Gastrocnemius medialis (tissue), 4 donors: ENCODE measurements at regions not wholly inside any gene's neighbourhood (a gene's known extent, or its start where the extent isn't known, plus 50 kb on each side); places are given as distances from the start of the nearest gene placed in this dataset.

Experiments
- POLR2A ChIP-seq, 2 donors: fragments of 450-650 bp; IDR thresholded peaks; one replicate each; pipeline ENCODE4 v1.6.1; 2017; ENCODE audit warnings: antibody characterized with exemption in 2 of 2, mild to moderate bottlenecking in 2 of 2, moderate library complexity in 2 of 2
- TF ChIP-seq, protein P1 (sequence below), 5 experiments: fragments of 450-650 bp in 3 of 5; fragments of 200-600 bp in 2 of 5; sonication (generic) in 2 of 5; IDR thresholded peaks in 4 of 5; conservative IDR thresholded peaks in 1 of 5; 1 replicate in 4 of 5; 2 replicates in 1 of 5; pipeline ENCODE4 v1.5.1; 2016 to 2019; ENCODE audit warnings: antibody characterized with exemption in 5 of 5, mild to moderate bottlenecking in 3 of 5, moderate library complexity in 3 of 5

DNA sequence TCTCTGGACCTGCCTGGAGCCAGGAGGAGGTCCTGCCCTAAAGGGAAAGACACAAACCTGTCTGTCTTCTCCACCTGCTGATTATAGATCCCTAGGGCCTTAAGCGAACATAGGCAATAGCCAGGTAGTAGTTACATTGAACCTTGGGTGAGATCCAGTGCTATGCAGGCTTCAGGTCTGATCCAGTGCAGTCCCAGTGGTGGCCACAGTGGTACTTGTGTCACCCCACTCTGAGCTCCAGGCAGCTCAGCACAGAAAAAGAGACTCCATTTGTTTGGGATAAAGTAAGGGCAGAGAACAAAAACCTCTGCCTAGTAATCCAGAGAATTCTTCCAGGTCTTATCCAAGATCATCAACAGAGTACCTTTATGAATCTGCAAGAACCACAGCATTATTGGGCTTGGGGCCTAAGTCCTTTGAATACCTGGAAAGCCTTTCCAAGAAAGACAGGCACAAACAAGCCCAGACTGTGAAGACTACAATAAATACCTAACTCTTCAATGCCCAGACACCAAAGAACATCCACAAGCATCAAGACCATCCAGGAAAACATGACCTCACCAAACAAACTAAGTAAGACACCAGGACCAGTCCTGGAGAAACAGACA is 60.4 kb upstream of the KTN1 start:
- TF ChIP-seq, protein P1, sequence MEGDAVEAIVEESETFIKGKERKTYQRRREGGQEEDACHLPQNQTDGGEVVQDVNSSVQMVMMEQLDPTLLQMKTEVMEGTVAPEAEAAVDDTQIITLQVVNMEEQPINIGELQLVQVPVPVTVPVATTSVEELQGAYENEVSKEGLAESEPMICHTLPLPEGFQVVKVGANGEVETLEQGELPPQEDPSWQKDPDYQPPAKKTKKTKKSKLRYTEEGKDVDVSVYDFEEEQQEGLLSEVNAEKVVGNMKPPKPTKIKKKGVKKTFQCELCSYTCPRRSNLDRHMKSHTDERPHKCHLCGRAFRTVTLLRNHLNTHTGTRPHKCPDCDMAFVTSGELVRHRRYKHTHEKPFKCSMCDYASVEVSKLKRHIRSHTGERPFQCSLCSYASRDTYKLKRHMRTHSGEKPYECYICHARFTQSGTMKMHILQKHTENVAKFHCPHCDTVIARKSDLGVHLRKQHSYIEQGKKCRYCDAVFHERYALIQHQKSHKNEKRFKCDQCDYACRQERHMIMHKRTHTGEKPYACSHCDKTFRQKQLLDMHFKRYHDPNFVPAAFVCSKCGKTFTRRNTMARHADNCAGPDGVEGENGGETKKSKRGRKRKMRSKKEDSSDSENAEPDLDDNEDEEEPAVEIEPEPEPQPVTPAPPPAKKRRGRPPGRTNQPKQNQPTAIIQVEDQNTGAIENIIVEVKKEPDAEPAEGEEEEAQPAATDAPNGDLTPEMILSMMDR (IDR thresholded peaks at IDR 0.05 in 4 of 5, conservative IDR thresholded peaks at IDR 0.05 in 1 of 5), result no peak
- no peak for TF ChIP-seq POLR2A (IDR thresholded peaks at IDR 0.05)
